Endothelial cell of umbilical vein (primary cell): ENCODE measurements at regions not wholly inside any gene's neighbourhood (a gene's known extent, or its start where the extent isn't known, plus 50 kb on each side); places are given as distances from the start of the nearest gene placed in this dataset.

Source experiments
- BruUV-seq: library from RNA; stranded (reverse); fragments of 400-500 nt; replicated peaks from 2 replicates; lab custom pipeline; 2021; lab: Mats Ljungman, UMichigan
- CTCF ChIA-PET: fragments of 300-600, 350-600 bp; sonication (Branson Sonifier 250); formaldehyde crosslinking; loops from one replicate; lab custom pipeline; 2021; ENCODE audit warnings: antibody characterized with exemption, inconsistent platforms; lab: Charles Lee
- POLR2A ChIA-PET: fragments of 300-600, 350-600 bp; sonication (Branson Sonifier 250); formaldehyde crosslinking; loops from one replicate; lab custom pipeline; 2021; ENCODE audit warnings: antibody characterized with exemption, inconsistent platforms; lab: Charles Lee
- DNase-seq: peaks from one replicate; pipeline ENCODE4 v3.0.0-alpha.2; 2011; ENCODE audit warnings: low read depth, low spot score
- FAIRE-seq: peaks from 2 replicates; lab custom pipeline; 2011; peaks lifted over from hg19 to GRCh38; lab: Jason Lieb, UNC
- H2AFZ ChIP-seq: 2 replicates; pipeline ENCODE4 v1.6.0; 2012; ENCODE audit warnings: low read depth, low read length, control low read depth, inconsistent platforms
- H3K27ac ChIP-seq: 2 replicates; pipeline ENCODE4 v1.5.1; 2011; ENCODE audit warnings: low read depth, mild to moderate bottlenecking, control low read depth, low read length, moderate library complexity; ENCODE audit not compliant: insufficient read depth
- H3K27me3 ChIP-seq, 2 experiments: 2 replicates each; pipeline versions ENCODE4 v1.6.0 to v1.6.1; 2011; ENCODE audit warnings: low read length in 2 of 2, mixed read lengths in 1 of 2; ENCODE audit not compliant: control insufficient read depth in 2 of 2, insufficient read depth in 2 of 2
- H3K36me3 ChIP-seq, 2 experiments: 2 replicates in 1 of 2; 3 replicates in 1 of 2; pipeline ENCODE4 v1.5.1; 2011; ENCODE audit warnings: low read length in 2 of 2, mild to moderate bottlenecking in 1 of 2, moderate library complexity in 1 of 2; ENCODE audit not compliant: control insufficient read depth in 2 of 2, insufficient read depth in 2 of 2; ENCODE audit errors: extremely low read depth in 1 of 2
- H3K4me1 ChIP-seq: 3 replicates; pipeline ENCODE4 v1.5.1; 2011; ENCODE audit warnings: mild to moderate bottlenecking, low read length; ENCODE audit not compliant: control insufficient read depth, insufficient read depth; ENCODE audit errors: extremely low read depth
- H3K4me2 ChIP-seq: 2 replicates; pipeline ENCODE4 v1.6.1; 2011; ENCODE audit warnings: low read length, control low read depth, mixed read lengths; ENCODE audit not compliant: insufficient read depth
- H3K4me3 ChIP-seq, 3 experiments: fragments of 200-600 bp in 1 of 3; sonication (generic), shearing (Covaris generic) in 1 of 3; replicated peaks in 1 of 3; 2 replicates each; pipeline ENCODE4 v1.5.1; 2011 to 2016; ENCODE audit warnings: control low read depth in 3 of 3, low read length in 3 of 3, mild to moderate bottlenecking in 2 of 3, inconsistent platforms in 1 of 3, low read depth in 1 of 3, moderate library complexity in 1 of 3; ENCODE audit not compliant: insufficient read depth in 1 of 3
- H3K79me2 ChIP-seq: 2 replicates; pipeline ENCODE4 v1.6.0; 2012; ENCODE audit warnings: low read length, inconsistent platforms; ENCODE audit not compliant: control insufficient read depth, insufficient read depth
- H3K9ac ChIP-seq: replicated peaks from 2 replicates; pipeline ENCODE3; 2011; ENCODE audit warnings: low read length, control low read depth; ENCODE audit not compliant: insufficient read depth; ENCODE audit errors: extremely low read depth
- H3K9me1 ChIP-seq: replicated peaks from 3 replicates; pipeline ENCODE4 v1.6.0; 2011; ENCODE audit warnings: mild to moderate bottlenecking, low read length; ENCODE audit not compliant: control insufficient read depth, insufficient read depth; ENCODE audit errors: extremely low read depth
- H3K9me3 ChIP-seq: replicated peaks from 2 replicates; pipeline ENCODE4 v1.5.1; 2012; ENCODE audit warnings: low read length, inconsistent platforms; ENCODE audit not compliant: control insufficient read depth, insufficient read depth
- H4K20me1 ChIP-seq: replicated peaks from 2 replicates; pipeline ENCODE3; 2011; ENCODE audit warnings: mild to moderate bottlenecking, low read length; ENCODE audit not compliant: control insufficient read depth, insufficient read depth; ENCODE audit errors: extremely low read depth
- CTCF ChIP-seq, 2 donors: IDR thresholded peaks; 1 replicate in 1 of 2; 2 replicates in 1 of 2; pipeline ENCODE4 v1.5.1; 2011; ENCODE audit warnings: low read length in 2 of 2, mild to moderate bottlenecking in 2 of 2, moderate library complexity in 2 of 2, control low read depth in 1 of 2, inconsistent platforms in 1 of 2, low read depth in 1 of 2; ENCODE audit not compliant: insufficient read depth in 1 of 2; ENCODE audit errors: extremely low read depth in 1 of 2
- EZH2 ChIP-seq: IDR thresholded peaks from 2 replicates; pipeline ENCODE4 v1.6.1; 2012; ENCODE audit warnings: borderline replicate concordance, low read depth, mild to moderate bottlenecking, moderate library complexity, low read length, inconsistent platforms; ENCODE audit not compliant: severe bottlenecking
- FOS ChIP-seq: IDR thresholded peaks from 2 replicates; pipeline ENCODE4 v1.6.1; 2011; ENCODE audit warnings: mild to moderate bottlenecking, low read length, moderate library complexity, borderline replicate concordance; ENCODE audit not compliant: insufficient read depth
- GATA2 ChIP-seq: IDR thresholded peaks from 2 replicates; pipeline ENCODE4 v1.7.0; 2011; ENCODE audit warnings: low read depth, mild to moderate bottlenecking, moderate library complexity, mixed read lengths, low read length; ENCODE audit not compliant: insufficient read length, insufficient read depth
- JUN ChIP-seq: IDR thresholded peaks from 2 replicates; pipeline ENCODE4 v1.6.1; 2011; ENCODE audit warnings: borderline replicate concordance, low read depth; ENCODE audit not compliant: insufficient read length, insufficient read depth
- MAX ChIP-seq: IDR thresholded peaks from 2 replicates; pipeline ENCODE4 v1.6.1; 2011; ENCODE audit not compliant: insufficient read depth, insufficient read length
- MYC ChIP-seq: IDR thresholded peaks from one replicate; pipeline ENCODE4 v1.6.1; 2011; ENCODE audit warnings: mild to moderate bottlenecking, low read depth, low read length
- POLR2A ChIP-seq: IDR thresholded peaks from 2 replicates; pipeline ENCODE4 v1.6.1; 2012; ENCODE audit warnings: low read depth, mild to moderate bottlenecking, control low read depth, low read length
- POLR2AphosphoS5 ChIP-seq: IDR thresholded peaks from 2 replicates; pipeline ENCODE4 v1.6.1; 2012; ENCODE audit warnings: low read depth, mild to moderate bottlenecking, control low read depth, low read length, moderate library complexity; ENCODE audit not compliant: insufficient read depth
- dilution Hi-C: fragments of 300-500 bp; cut with MboI; formaldehyde crosslinking; loops from one replicate; pipeline ENCODE4 v1.15.0; 2019; ENCODE audit warnings: low sequenced_read_pairs; ENCODE audit not compliant: extremely low pct_ligation_motif_present
- intact Hi-C: fragments of 100-400 bp; cut with micrococcal nuclease; formaldehyde crosslinking; loops from one replicate; pipeline ENCODE4 v1.10.0; 2022

GRCh38 chr5:66416698-66417097 lies 179.5 kb upstream of the MAST4 start:
- Histone ChIP-seq H2AFZ (no peak overlapping the region), H3K27ac (no peak overlapping the region), H3K27me3 (no peaks in the 10 kb centered on the region), H3K4me3 (no peak overlapping the region), H3K4me1 (no peaks in the 10 kb centered on the region), H3K9me1 (no peaks in the 10 kb centered on the region), H3K9me3 (no peaks in the 10 kb centered on the region), H3K4me2 (no peak overlapping the region), H3K9ac (no peak overlapping the region), H3K36me3 (no peaks in the 10 kb centered on the region), H3K79me2 (no peaks in the 10 kb centered on the region), H4K20me1 (no peaks in the 10 kb centered on the region)
- no TSS peak for BruUV-seq
- intact Hi-C loops = no loop called here
- FAIRE-seq (no peak), DNase-seq (no peak)
- TF ChIP-seq FOS = no peak
- no peak for TF ChIP-seq MYC
- no peak for TF ChIP-seq JUN
- no peak for TF ChIP-seq GATA2
- no peak for TF ChIP-seq MAX
- TF ChIP-seq POLR2AphosphoS5 = no peak
- ChIA-PET CTCF (interaction anchor here (1.0 kb wide), 1 partner anchor 23 kb away, joined by 3 read pairs; no protein-coding TSS in a partner anchor), POLR2A (no interaction called here)
- dilution Hi-C loops = no loop called here

GRCh38 chr5:66417781-66418180 lies 178.4 kb upstream of the MAST4 start:
- no peaks in the 10 kb centered on the region for H3K4me1 ChIP-seq
- no peak overlapping the region for H3K4me2 ChIP-seq
- CTCF ChIA-PET = no interaction called here
- no peak overlapping the region for H2AFZ ChIP-seq
- H3K27me3 ChIP-seq = no peaks in the 10 kb centered on the region
- dilution Hi-C loops (no loop called here), intact Hi-C loops (no loop called here)
- no peaks in the 10 kb centered on the region for H4K20me1 ChIP-seq
- no TSS peak for BruUV-seq
- no peaks in the 10 kb centered on the region for H3K36me3 ChIP-seq
- POLR2A ChIA-PET = no interaction called here
- H3K4me3 ChIP-seq = no peak overlapping the region
- no peak for FAIRE-seq
- H3K9me1 ChIP-seq = no peaks in the 10 kb centered on the region
- H3K27ac ChIP-seq = no peak overlapping the region
- H3K9ac ChIP-seq = no peak overlapping the region
- no peak for DNase-seq
- H3K79me2 ChIP-seq = no peaks in the 10 kb centered on the region
- no peaks in the 10 kb centered on the region for H3K9me3 ChIP-seq
- TF ChIP-seq POLR2A (no peak), POLR2AphosphoS5 (no peak), MYC (no peak), CTCF (IDR thresholded peaks at IDR 0.05; ENCODE audit: extremely low read depth in 1 of 2, insufficient read depth in 1 of 2, low read depth in 1 of 2, low read length in 2 of 2) (no peak), EZH2 (no peak), FOS (no peak), JUN (no peak), GATA2 (no peak), MAX (no peak)
